Esophagus muscularis mucosa (tissue), 3 donors: ENCODE measurements at regions not wholly inside any gene's neighbourhood (a gene's known extent, or its start where the extent isn't known, plus 50 kb on each side); places are given as distances from the start of the nearest gene placed in this dataset.

Source experiments
- EP300 ChIP-seq: sonication (generic); formaldehyde crosslinking; IDR thresholded peaks from one replicate; pipeline ENCODE4 v1.6.1; 2017; ENCODE audit warnings: antibody characterized with exemption
- TF ChIP-seq, protein P1 (sequence below), 3 experiments: fragments of 200-600 bp in 2 of 3; fragments of 450-650 bp in 1 of 3; sonication (generic) in 2 of 3; IDR thresholded peaks; one replicate each; pipeline ENCODE4 v1.5.1; 2017 to 2019; ENCODE audit warnings: antibody characterized with exemption in 3 of 3, mild to moderate bottlenecking in 2 of 3, moderate library complexity in 1 of 3

DNA sequence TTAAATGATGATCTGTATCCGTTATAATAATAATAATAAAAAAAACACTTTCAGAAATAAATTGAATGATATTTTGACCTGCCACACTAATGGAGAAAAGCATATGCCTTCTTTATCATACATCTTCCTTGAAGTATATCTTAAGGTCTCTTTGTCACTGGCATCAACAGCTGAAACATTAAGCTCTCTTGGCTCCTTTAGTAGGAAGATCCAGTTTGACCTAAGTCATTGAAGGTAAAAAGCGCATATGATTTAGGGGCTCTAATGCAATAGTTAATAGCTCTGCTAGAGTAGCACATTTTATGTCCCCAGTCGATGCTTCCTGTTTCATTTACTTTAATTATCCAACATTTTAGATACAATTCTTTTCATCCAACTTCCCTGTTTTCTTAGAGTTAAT lies 1010.8 kb downstream of the STPG2 start:
- TF ChIP-seq, protein P1, sequence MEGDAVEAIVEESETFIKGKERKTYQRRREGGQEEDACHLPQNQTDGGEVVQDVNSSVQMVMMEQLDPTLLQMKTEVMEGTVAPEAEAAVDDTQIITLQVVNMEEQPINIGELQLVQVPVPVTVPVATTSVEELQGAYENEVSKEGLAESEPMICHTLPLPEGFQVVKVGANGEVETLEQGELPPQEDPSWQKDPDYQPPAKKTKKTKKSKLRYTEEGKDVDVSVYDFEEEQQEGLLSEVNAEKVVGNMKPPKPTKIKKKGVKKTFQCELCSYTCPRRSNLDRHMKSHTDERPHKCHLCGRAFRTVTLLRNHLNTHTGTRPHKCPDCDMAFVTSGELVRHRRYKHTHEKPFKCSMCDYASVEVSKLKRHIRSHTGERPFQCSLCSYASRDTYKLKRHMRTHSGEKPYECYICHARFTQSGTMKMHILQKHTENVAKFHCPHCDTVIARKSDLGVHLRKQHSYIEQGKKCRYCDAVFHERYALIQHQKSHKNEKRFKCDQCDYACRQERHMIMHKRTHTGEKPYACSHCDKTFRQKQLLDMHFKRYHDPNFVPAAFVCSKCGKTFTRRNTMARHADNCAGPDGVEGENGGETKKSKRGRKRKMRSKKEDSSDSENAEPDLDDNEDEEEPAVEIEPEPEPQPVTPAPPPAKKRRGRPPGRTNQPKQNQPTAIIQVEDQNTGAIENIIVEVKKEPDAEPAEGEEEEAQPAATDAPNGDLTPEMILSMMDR (IDR thresholded peaks at IDR 0.05), result no peak
- TF ChIP-seq EP300, result no peak
